ENCODE measurements at regions not wholly inside any gene's neighbourhood (a gene's known extent, or its start where the extent isn't known, plus 50 kb on each side); places are given as distances from the start of the nearest gene placed in this dataset.

- BruUV-seq (replicated peaks), result no TSS peak
- in situ Hi-C loops (cut with HindIII; ENCODE audit: low pct_unique_long_range_greater_than_20kb, low sequenced_read_pairs), result no loop called here
Observed at GRCh38 chr2:6474161-6475140, 391.3 kb downstream of the CMPK2 start.

More at GRCh38 chr2:6474161-6475140, 391.3 kb downstream of the CMPK2 start:
- TF ChIP-seq REST (IDR thresholded peaks at IDR 0.05; ENCODE audit: insufficient read depth in 1 of 2, low read depth in 2 of 2, low read length in 1 of 2) (no peak), SIN3A (IDR thresholded peaks at IDR 0.05; ENCODE audit: borderline replicate concordance, insufficient read depth, low read depth, low read length) (no peak), POLR2AphosphoS5 (IDR thresholded peaks at IDR 0.05; ENCODE audit: low read depth, low read length) (no peak), CTCF (IDR thresholded peaks at IDR 0.05) (no peak), TCF7L2 (IDR thresholded peaks at IDR 0.05; ENCODE audit: low read depth, low read length) (no peak)
- no peak for ATAC-seq
- POLR2A ChIA-PET, result no interaction called here
- Histone ChIP-seq H3K36me3 (ENCODE audit: control insufficient read depth, insufficient read depth, low read length) (no peaks in the 10 kb centered on the region), H3K27ac (ENCODE audit: low read length) (no peak overlapping the region), H3K4me3 (ENCODE audit: low read depth in 2 of 2, low read length in 2 of 2) (no peak overlapping the region), H3K9me3 (ENCODE audit: control insufficient read depth, insufficient read depth, low read depth, low read length) (no peaks in the 10 kb centered on the region), H3K27me3 (ENCODE audit: control insufficient read depth, insufficient read depth, low read length) (no peaks in the 10 kb centered on the region), H3K4me1 (ENCODE audit: control insufficient read depth, insufficient read depth, low read length) (no peaks in the 10 kb centered on the region)
- DNase-seq (ENCODE audit: low read depth, low spot score), result no peak
- intact Hi-C loops (cut with micrococcal nuclease; ENCODE audit: unreplicated experiment), result no loop called here
- CTCF ChIA-PET, result no interaction called here
